GM18873 (cell line): ENCODE measurements at regions not wholly inside any gene's neighbourhood (a gene's known extent, or its start where the extent isn't known, plus 50 kb on each side); places are given as distances from the start of the nearest gene placed in this dataset.

ENCODE experiments used
- ATAC-seq: cut with Tn5 transposase; IDR thresholded peaks from one replicate; pipeline ENCODE4 v1.9.1; 2021; ENCODE audit warnings: mild to moderate bottlenecking, moderate library complexity, moderate number of reproducible peaks; ENCODE audit not compliant: unreplicated experiment, low FRiP score

DNA sequence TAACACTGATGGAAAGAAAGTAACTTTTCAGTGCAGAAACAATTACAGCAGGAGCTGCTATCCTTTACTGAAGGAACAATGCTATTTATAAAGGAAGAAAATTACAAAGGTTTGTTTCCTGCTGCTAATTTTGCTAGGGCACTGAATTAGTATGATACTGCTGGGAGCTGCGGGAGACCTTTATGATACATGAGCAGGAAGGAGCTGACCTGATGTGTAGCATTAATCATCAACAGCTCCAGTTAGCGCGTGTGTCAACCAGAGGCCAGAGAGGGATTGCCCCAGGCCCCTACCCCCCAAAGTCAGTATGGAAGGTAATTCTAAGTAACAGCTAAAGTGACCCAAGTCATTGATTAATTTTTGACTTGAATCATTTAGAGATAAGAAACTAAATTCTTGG is 728.9 kb downstream of the PCDH18 start:
- no peak for ATAC-seq

DNA sequence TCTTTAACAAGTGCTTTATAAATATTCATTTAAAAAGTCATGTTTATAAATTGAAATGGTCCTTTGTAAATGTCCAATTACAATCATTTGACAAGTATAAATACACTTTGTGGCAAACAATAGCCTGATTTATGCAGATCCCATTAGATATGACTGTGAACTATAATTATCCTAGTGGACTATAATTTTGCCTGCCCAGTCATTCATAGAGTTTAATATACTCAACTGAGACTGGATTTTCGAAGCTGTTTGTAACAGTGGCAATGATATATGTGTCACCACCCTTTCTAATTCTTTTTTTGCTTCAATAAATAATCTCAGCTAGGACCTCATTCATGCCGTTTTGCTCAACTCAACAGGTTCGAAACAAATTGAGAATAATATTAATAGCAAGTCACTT is 732.0 kb downstream of the PCDH18 start:
- no peak for ATAC-seq

- ATAC-seq, result no peak
These were observed 735.3 kb downstream of the PCDH18 start for GRCh38 chr4:136796953-136797352.

DNA sequence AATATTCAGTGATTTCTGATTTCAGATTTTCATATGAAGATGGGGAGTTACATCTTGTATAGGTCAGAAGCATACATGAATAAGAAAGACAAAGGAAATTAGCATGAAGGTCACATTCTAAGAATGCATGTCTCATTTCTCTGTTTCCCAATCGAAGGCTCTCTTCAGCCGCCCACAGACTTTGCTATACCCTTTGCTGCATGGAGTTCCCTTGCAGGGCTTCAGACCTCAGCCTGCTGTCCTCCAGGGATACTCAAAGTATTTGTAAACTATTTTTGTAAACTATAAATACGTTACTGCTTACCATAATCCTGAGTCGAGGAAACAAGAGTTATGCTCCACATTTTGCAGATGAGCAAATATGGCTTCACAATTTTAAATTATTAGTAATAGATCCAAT is 738.4 kb downstream of the PCDH18 start:
- ATAC-seq, result no peak

- no peak for ATAC-seq
These were observed 748.0 kb downstream of the PCDH18 start for GRCh38 chr4:136784326-136784725.

DNA sequence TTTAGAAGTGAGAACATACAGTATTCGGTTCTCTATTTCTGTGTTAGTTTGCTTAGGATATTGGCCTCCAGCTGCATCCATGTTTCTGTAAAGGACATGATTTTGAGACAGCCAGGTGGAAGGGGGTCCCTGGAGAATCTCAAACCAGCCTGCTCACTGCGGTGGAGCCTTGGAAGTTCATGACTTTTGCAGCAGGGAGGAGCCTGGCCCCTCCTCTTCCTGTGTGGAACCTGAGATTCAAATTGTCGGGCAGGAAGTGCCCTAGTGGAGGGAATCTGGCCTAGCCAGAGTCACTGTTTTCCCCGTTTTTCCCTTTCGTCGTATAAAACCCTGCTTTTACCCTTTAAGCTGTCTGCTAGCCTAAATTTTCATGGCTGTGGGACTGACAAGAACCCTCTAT is 762.6 kb downstream of the PCDH18 start:
- no peak for ATAC-seq

- ATAC-seq, result no peak
These were observed 763.4 kb downstream of the PCDH18 start for GRCh38 chr4:136768925-136769275.

- no peak for ATAC-seq
These were observed 763.9 kb downstream of the PCDH18 start for GRCh38 chr4:136768213-136768924.

- ATAC-seq, result no peak
These were observed 768.4 kb downstream of the PCDH18 start for GRCh38 chr4:136763919-136764318.

DNA sequence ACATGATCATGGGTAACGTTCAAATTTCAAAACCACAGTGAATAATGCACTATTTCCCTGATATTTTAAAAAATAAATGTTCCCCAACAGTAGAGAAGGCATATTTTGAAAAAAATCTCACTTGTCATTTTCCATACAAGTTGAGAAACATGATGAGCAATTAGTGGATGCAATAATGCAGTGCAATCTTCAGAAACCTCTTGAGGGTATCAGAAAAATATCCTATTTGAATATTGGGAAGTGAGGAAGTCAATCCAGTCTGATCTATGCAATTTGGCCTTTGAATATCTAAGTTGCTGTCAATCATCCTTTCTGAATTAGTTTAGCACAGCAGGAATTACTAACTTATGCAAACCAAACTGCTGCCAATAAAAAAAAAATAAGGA is 776.8 kb downstream of the PCDH18 start:
- ATAC-seq, result no peak

DNA sequence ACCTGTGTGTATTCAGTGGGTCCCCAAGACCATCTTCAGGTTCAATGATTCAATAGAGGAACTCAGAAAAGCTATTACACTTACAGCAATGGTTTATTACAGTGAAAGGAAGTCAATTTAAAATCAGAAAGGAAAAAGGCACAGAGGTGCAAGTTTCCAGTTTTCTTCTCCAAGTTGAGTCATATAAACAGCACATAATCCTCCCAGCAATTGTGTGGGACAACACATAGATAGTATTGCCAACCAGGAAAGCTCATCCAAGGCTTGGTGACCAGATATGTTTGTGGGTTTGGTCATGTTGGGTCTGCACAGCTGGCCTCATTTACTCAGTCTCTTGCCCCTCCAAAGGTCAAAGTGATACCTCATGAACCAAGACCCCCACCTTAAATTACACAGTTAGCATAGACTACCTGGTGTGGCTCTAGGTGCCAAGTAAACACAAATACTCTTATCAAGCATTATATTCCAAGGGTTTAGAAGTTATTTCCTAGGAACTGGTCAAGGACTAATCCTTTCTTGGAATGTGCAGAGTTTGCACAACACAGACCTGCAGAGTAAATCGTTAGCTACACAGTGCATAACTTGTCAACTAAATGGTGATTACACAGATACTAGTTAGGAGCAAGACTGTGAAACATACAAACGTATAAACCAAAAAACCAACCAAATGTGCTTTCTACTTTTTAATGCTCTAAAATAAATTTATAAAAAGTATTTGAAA is 777.3 kb downstream of the PCDH18 start:
- ATAC-seq, result no peak

- no peak for ATAC-seq
These were observed 780.7 kb downstream of the PCDH18 start for GRCh38 chr4:136751556-136751955.

GRCh38 chr4:136750897-136751296 is 781.4 kb downstream of the PCDH18 start:
- ATAC-seq, result no peak

- no peak for ATAC-seq
These were observed 782.3 kb downstream of the PCDH18 start for GRCh38 chr4:136749989-136750388.

- no peak for ATAC-seq
These were observed 783.5 kb downstream of the PCDH18 start for GRCh38 chr4:136748773-136749172.

DNA sequence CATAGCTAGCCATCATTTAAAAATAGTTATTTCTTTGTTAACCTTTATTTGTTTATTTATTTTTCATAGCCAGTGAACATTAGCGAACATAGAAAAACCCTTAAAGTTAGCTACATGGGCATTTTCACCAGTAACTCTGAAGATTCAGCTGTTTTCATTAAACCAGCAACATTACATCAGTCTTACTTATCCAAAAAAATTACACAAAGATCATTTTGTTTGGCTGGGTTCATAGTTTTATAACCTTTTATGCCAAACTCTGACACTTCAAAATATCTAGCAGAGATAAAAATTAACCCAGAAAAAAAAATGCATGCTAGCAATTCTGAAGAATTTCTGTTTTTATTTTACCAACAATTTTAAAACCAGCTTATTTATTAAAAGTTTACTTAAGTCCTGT is 784.1 kb downstream of the PCDH18 start:
- ATAC-seq, result no peak

GRCh38 chr4:136743238-136743637 is 789.1 kb downstream of the PCDH18 start:
- ATAC-seq, result no peak

DNA sequence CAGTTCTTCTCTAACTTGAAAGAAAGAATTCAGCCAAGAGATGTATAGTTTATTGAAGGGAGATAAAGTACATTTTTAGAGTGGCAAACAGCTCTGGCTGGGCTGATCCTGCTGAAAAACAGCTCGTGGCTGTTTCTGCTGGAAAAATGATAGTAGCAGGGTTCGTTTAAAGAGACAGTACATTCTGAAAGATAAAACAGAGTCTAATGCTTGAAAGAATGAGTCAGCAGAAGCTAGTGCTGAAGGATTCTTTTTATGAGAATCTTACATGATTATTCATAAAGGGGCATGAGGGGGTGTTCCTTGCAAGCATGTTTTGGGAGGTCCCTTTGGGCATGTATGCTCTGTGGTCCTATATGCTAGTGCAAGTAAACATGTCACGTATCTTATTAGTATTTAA is 790.0 kb downstream of the PCDH18 start:
- ATAC-seq, result no peak

GRCh38 chr4:136741468-136741867 is 790.8 kb downstream of the PCDH18 start:
- ATAC-seq, result no peak

DNA sequence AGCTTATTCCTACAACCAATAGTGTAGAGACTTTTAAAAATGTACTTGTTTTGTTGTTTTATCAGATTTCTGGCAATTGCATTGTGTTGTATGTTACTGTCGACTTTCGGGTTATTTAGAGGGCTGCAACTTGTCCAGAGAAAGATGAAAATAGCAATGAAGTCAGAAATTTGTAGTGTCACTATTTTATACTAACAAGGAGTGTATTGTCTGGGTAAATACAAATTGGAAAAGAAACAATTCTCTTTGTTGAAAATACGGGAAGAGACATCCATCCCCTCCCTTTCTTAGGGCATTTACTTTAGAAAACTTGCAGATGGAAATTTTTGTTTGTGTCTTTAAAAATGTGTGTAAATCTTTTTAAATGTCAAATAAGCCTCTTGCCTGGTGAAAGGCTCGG is 792.0 kb downstream of the PCDH18 start:
- no peak for ATAC-seq

GRCh38 chr4:136737066-136737465 is 795.2 kb downstream of the PCDH18 start:
- no peak for ATAC-seq

DNA sequence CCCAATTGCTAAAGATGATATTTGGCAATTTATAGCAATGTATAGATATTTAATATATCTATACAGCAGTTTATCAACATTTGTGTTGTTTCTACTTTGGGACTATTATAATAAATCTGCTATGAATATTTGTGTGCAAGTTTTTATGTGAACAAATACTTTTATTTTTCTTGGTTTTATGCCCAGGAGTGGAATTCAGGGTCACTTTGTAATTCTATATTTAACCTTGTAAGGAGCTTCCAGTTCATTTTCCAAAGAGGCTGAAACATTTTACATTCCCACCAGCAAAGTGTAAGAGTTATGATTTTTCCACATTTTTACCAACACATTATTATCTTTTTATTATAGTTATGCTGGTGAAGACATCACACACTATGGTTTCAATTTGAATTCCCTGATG is 801.3 kb downstream of the PCDH18 start:
- ATAC-seq, result no peak
